ENCODE measurements at regions not wholly inside any gene's neighbourhood (a gene's known extent, or its start where the extent isn't known, plus 50 kb on each side); places are given as distances from the start of the nearest gene placed in this dataset.
"Not testable (repeated sequence)": the region's sequence is repeated elsewhere in the genome, so short reads cannot be mapped to it uniquely, and the experiment has no call there.

DNA sequence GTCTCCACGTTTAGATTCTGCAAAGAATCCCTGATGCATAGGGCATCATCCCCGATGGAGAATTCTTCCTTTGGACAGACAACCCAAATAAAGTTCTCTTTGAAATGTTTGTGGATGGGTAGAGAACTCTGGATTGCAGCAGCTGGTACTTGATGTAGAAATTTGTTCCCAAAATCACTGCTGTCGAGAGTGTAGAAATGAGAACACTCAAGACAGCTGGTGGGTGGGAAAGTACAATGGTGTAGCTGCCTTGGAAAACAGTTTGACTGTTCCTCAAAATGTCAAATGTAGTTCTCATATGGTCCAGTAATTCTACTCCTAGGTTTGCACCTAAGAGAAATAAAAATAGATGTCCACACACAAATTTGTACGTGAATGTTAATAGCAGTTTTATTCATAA is 671.5 kb upstream of the TMEM132C start:
- TF ChIP-seq, protein P1, sequence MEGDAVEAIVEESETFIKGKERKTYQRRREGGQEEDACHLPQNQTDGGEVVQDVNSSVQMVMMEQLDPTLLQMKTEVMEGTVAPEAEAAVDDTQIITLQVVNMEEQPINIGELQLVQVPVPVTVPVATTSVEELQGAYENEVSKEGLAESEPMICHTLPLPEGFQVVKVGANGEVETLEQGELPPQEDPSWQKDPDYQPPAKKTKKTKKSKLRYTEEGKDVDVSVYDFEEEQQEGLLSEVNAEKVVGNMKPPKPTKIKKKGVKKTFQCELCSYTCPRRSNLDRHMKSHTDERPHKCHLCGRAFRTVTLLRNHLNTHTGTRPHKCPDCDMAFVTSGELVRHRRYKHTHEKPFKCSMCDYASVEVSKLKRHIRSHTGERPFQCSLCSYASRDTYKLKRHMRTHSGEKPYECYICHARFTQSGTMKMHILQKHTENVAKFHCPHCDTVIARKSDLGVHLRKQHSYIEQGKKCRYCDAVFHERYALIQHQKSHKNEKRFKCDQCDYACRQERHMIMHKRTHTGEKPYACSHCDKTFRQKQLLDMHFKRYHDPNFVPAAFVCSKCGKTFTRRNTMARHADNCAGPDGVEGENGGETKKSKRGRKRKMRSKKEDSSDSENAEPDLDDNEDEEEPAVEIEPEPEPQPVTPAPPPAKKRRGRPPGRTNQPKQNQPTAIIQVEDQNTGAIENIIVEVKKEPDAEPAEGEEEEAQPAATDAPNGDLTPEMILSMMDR (conservative IDR thresholded peaks at IDR 0.05) = no peak
- H3K27ac ChIP-seq = no peak overlapping the region

GRCh38 chr12:127596891-127597290 is 670.1 kb upstream of the TMEM132C start:
- no peak overlapping the region for H3K27ac ChIP-seq
- TF ChIP-seq, protein P1 (conservative IDR thresholded peaks at IDR 0.05) = no peak

GRCh38 chr12:127599436-127599835 is 667.5 kb upstream of the TMEM132C start:
- no peak overlapping the region for H3K27ac ChIP-seq
- TF ChIP-seq, protein P1 (conservative IDR thresholded peaks at IDR 0.05) = no peak

GRCh38 chr12:127600211-127600610 is 666.8 kb upstream of the TMEM132C start:
- TF ChIP-seq, protein P1 (conservative IDR thresholded peaks at IDR 0.05) = no peak
- no peak overlapping the region for H3K27ac ChIP-seq

GRCh38 chr12:127606476-127607015 is 660.4 kb upstream of the TMEM132C start:
- TF ChIP-seq, protein P1 (conservative IDR thresholded peaks at IDR 0.05) = no peak

DNA sequence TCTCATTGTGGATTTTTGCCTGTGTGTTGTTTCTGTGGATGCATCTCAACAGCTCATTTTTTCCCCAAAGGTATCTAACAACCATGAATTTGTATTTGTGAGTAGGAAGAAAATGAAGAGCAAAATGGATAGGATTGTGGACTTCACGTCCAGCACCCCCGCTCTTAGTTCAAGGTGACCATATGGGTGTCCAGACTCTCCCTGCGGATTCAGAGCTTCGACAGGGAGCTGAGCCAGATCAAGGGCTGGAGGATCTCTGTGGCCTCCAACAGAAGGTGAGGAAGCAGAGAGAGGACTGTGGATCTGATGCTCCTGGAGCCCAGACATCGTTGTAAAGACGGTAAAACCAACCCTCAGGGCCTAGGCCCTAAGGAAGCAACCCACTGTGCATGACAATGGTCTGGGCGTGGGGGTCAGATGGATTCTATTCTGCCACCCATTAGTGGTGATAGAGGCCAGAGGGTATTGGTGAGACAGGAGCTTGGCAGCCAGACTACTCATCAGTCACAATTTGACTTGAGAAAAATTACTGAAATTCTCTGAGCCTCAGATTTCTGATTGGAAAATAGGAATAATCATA is 659.7 kb upstream of the TMEM132C start:
- TF ChIP-seq, protein P1 (conservative IDR thresholded peaks at IDR 0.05) = no peak
- no peak overlapping the region for H3K27ac ChIP-seq

More at GRCh38 chr12:127606476-127607015, 660.4 kb upstream of the TMEM132C start:
- no peak overlapping the region for H3K27ac ChIP-seq

GRCh38 chr12:127608359-127608758 is 658.6 kb upstream of the TMEM132C start:
- H3K27ac ChIP-seq = not testable (repeated sequence)

GRCh38 chr12:127613056-127613455 is 653.9 kb upstream of the TMEM132C start:
- TF ChIP-seq, protein P1 (conservative IDR thresholded peaks at IDR 0.05) = no peak
- no peak overlapping the region for H3K27ac ChIP-seq

Measured in VCaP (cell line).